Tibial nerve (tissue), 3 donors: ENCODE measurements at regions not wholly inside any gene's neighbourhood (a gene's known extent, or its start where the extent isn't known, plus 50 kb on each side); places are given as distances from the start of the nearest gene placed in this dataset.

Source experiments
- POLR2A ChIP-seq, 2 donors: fragments of 450-650 bp; IDR thresholded peaks; one replicate each; pipeline ENCODE4 v1.6.1; 2017; ENCODE audit warnings: antibody characterized with exemption in 2 of 2, mild to moderate bottlenecking in 2 of 2, moderate library complexity in 2 of 2
- TF ChIP-seq, protein P1 (sequence below), 5 experiments: fragments of 200-600 bp in 3 of 5; fragments of 450-650 bp in 2 of 5; sonication (generic) in 3 of 5; IDR thresholded peaks; one replicate each; pipeline ENCODE4 v1.5.1; 2016 to 2019; ENCODE audit warnings: antibody characterized with exemption in 5 of 5, mild to moderate bottlenecking in 3 of 5, moderate library complexity in 2 of 5

DNA sequence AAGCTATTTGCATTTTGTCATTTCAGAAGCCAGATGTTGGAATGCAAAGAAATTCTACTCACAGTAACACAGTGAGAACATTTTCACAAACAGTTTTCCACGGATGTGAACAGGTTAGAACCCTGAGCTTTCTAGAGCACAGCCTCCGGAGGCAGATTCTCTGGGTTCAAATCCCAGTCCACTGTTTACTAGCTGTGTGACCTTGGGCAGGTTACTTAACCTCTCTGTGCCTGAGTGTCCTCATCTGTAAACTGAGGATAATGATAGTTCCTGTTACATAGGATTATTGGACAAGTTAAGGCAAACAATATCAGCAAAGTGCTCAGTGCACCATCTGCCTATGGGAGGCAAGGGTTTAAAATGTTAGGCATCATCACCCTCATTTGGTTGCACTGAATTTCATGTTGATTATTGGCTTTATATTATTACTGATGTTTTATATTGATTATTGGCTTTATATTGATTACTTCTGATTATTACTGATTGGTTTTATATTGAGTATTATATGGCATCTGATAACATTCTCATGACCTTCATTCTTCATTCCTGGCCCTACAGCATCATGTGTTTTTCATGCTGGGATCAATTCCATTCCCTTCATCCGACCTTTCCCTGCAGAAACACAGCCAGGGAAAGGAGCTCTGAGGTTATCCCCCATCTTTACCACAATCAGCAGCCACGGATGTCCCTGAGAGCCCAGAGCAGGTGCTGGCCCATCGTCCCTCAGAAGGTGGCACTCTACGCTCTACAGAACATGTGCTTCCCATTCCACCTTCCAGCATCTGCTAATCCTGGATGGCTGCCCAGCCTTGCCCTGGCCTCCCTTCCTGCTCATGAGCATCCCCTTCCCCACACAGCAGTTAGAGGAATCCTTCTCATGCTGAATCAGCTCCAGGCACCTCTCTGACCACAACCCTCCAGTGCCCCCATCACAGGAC lies 283.1 kb downstream of the PREX1 start:
- TF ChIP-seq POLR2A (IDR thresholded peaks at IDR 0.05) = no peak
- TF ChIP-seq, protein P1, sequence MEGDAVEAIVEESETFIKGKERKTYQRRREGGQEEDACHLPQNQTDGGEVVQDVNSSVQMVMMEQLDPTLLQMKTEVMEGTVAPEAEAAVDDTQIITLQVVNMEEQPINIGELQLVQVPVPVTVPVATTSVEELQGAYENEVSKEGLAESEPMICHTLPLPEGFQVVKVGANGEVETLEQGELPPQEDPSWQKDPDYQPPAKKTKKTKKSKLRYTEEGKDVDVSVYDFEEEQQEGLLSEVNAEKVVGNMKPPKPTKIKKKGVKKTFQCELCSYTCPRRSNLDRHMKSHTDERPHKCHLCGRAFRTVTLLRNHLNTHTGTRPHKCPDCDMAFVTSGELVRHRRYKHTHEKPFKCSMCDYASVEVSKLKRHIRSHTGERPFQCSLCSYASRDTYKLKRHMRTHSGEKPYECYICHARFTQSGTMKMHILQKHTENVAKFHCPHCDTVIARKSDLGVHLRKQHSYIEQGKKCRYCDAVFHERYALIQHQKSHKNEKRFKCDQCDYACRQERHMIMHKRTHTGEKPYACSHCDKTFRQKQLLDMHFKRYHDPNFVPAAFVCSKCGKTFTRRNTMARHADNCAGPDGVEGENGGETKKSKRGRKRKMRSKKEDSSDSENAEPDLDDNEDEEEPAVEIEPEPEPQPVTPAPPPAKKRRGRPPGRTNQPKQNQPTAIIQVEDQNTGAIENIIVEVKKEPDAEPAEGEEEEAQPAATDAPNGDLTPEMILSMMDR (IDR thresholded peaks at IDR 0.05) = no peak
